ENCODE measurements at regions not wholly inside any gene's neighbourhood (a gene's known extent, or its start where the extent isn't known, plus 50 kb on each side); places are given as distances from the start of the nearest gene placed in this dataset.
A peak's percentile ranks its signal among the peaks of the same experiment; 100 is the strongest.

GRCh38 chrX:139106069-139106468 lies 394.6 kb upstream of the FGF13 start:
- H3K36me3 ChIP-seq (ENCODE audit: insufficient read depth) = no peaks in the 10 kb centered on the region
- Mint-ChIP-seq H3K36me3 (ENCODE audit: low read depth) (no peaks in the 10 kb centered on the region), H3K27me3 (ENCODE audit: insufficient read depth, low read depth, poor library complexity) (peaks cover 2% of the 10 kb centered on the region), H3K4me1 (peaks cover 7% of the 10 kb centered on the region; the same call in 2 of the 3 replicates), H3K9me3 (no peaks in the 10 kb centered on the region), H3K27ac (no peak overlapping the region), H3K4me3 (no peak overlapping the region)
- DNase-seq (ENCODE audit: low spot score) (peak; percentile 1), ATAC-seq (no peak)
- TF ChIP-seq STAT1 (IDR thresholded peaks at IDR 0.05; ENCODE audit: unreplicated experiment) (no peak), ZNF331 (CRISPR knock-in tag; IDR thresholded peaks at IDR 0.05; ENCODE audit: low read depth) (no peak), POLR2AphosphoS5 (IDR thresholded peaks at IDR 0.05; ENCODE audit: low read depth) (no peak), JUNB (IDR thresholded peaks at IDR 0.05; ENCODE audit: unreplicated experiment) (no peak), CREB1 (CRISPR knock-in tag; IDR thresholded peaks at IDR 0.05; ENCODE audit: low read depth) (no peak), ZNF462 (CRISPR knock-in tag; IDR thresholded peaks at IDR 0.05) (no peak), NANOG (IDR thresholded peaks at IDR 0.05; ENCODE audit: borderline replicate concordance) (no peak), EZH2 (IDR thresholded peaks at IDR 0.05; ENCODE audit: low read depth, unreplicated experiment) (no peak), ETS1 (IDR thresholded peaks at IDR 0.05) (no peak), EZH2phosphoT487 (IDR thresholded peaks at IDR 0.05; ENCODE audit: unreplicated experiment) (no peak), ZNF114 (CRISPR knock-in tag; IDR thresholded peaks at IDR 0.05) (no peak)
- TF ChIP-seq, protein P1, sequence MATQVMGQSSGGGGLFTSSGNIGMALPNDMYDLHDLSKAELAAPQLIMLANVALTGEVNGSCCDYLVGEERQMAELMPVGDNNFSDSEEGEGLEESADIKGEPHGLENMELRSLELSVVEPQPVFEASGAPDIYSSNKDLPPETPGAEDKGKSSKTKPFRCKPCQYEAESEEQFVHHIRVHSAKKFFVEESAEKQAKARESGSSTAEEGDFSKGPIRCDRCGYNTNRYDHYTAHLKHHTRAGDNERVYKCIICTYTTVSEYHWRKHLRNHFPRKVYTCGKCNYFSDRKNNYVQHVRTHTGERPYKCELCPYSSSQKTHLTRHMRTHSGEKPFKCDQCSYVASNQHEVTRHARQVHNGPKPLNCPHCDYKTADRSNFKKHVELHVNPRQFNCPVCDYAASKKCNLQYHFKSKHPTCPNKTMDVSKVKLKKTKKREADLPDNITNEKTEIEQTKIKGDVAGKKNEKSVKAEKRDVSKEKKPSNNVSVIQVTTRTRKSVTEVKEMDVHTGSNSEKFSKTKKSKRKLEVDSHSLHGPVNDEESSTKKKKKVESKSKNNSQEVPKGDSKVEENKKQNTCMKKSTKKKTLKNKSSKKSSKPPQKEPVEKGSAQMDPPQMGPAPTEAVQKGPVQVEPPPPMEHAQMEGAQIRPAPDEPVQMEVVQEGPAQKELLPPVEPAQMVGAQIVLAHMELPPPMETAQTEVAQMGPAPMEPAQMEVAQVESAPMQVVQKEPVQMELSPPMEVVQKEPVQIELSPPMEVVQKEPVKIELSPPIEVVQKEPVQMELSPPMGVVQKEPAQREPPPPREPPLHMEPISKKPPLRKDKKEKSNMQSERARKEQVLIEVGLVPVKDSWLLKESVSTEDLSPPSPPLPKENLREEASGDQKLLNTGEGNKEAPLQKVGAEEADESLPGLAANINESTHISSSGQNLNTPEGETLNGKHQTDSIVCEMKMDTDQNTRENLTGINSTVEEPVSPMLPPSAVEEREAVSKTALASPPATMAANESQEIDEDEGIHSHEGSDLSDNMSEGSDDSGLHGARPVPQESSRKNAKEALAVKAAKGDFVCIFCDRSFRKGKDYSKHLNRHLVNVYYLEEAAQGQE (IDR thresholded peaks at IDR 0.05; ENCODE audit: unreplicated experiment) = no peak
- TF ChIP-seq, protein P2, sequence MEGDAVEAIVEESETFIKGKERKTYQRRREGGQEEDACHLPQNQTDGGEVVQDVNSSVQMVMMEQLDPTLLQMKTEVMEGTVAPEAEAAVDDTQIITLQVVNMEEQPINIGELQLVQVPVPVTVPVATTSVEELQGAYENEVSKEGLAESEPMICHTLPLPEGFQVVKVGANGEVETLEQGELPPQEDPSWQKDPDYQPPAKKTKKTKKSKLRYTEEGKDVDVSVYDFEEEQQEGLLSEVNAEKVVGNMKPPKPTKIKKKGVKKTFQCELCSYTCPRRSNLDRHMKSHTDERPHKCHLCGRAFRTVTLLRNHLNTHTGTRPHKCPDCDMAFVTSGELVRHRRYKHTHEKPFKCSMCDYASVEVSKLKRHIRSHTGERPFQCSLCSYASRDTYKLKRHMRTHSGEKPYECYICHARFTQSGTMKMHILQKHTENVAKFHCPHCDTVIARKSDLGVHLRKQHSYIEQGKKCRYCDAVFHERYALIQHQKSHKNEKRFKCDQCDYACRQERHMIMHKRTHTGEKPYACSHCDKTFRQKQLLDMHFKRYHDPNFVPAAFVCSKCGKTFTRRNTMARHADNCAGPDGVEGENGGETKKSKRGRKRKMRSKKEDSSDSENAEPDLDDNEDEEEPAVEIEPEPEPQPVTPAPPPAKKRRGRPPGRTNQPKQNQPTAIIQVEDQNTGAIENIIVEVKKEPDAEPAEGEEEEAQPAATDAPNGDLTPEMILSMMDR (conservative IDR thresholded peaks at IDR 0.05; ENCODE audit: low read depth in 2 of 2) = no peak
- no peaks in the 10 kb centered on the region for H3K9me2 ChIP-seq (ENCODE audit: insufficient read depth)
- H3K4me1 ChIP-seq (ENCODE audit: insufficient read depth) = peaks cover 9% of the 10 kb centered on the region; the same call in 1 of the 2 replicates
- no peaks in the 10 kb centered on the region for H3K27me3 ChIP-seq (ENCODE audit: insufficient read depth)
- H2AFZ ChIP-seq = no peak overlapping the region
- H3K4me2 ChIP-seq = no peak overlapping the region
- H3K79me2 ChIP-seq (replicated peaks; ENCODE audit: insufficient read depth) = no peaks in the 10 kb centered on the region
- H4K20me1 ChIP-seq (replicated peaks; ENCODE audit: insufficient read depth) = no peaks in the 10 kb centered on the region
- H3K4me3 ChIP-seq = no peak overlapping the region
- no peak overlapping the region for H3K27ac ChIP-seq (ENCODE audit: low read depth)
- no peaks in the 10 kb centered on the region for H3F3A ChIP-seq (replicated peaks; ENCODE audit: low read depth)
